HG02571 (cell line): ENCODE measurements at regions not wholly inside any gene's neighbourhood (a gene's known extent, or its start where the extent isn't known, plus 50 kb on each side); places are given as distances from the start of the nearest gene placed in this dataset.
"Not testable (repeated sequence)": the region's sequence is repeated elsewhere in the genome, so short reads cannot be mapped to it uniquely, and the experiment has no call there.

Source experiments
- ATAC-seq: cut with Tn5 transposase; IDR thresholded peaks from one replicate; pipeline ENCODE4 v1.9.1; 2021; ENCODE audit warnings: mild to moderate bottlenecking, moderate library complexity; ENCODE audit not compliant: unreplicated experiment

- no peak for ATAC-seq
Measured at GRCh38 chr13:59270327-59270726, 893.4 kb downstream of the DIAPH3 start.

GRCh38 chr13:59274958-59275727, 888.6 kb downstream of the DIAPH3 start:
- no peak for ATAC-seq

- no peak for ATAC-seq
Measured at GRCh38 chr13:59276436-59276835, 887.3 kb downstream of the DIAPH3 start.

- no peak for ATAC-seq
Measured at GRCh38 chr13:59277106-59277505, 886.6 kb downstream of the DIAPH3 start.

GRCh38 chr13:59279028-59279427, 884.7 kb downstream of the DIAPH3 start:
- ATAC-seq = no peak

- no peak for ATAC-seq
Measured at GRCh38 chr13:59279576-59279975, 884.2 kb downstream of the DIAPH3 start.

- ATAC-seq = no peak
Measured at GRCh38 chr13:59280297-59280696, 883.4 kb downstream of the DIAPH3 start.

- no peak for ATAC-seq
Measured at GRCh38 chr13:59281453-59281852, 882.3 kb downstream of the DIAPH3 start.

- not testable (repeated sequence) for ATAC-seq
Measured at GRCh38 chr13:59292240-59292639, 871.5 kb downstream of the DIAPH3 start.

- no peak for ATAC-seq
Measured at GRCh38 chr13:59299584-59299983, 864.1 kb downstream of the DIAPH3 start.

- no peak for ATAC-seq
Measured at GRCh38 chr13:59300355-59301173, 863.2 kb downstream of the DIAPH3 start.

- ATAC-seq = no peak
Measured at GRCh38 chr13:59301174-59301567, 862.6 kb downstream of the DIAPH3 start.

- no peak for ATAC-seq
Measured at GRCh38 chr13:59303433-59303832, 860.3 kb downstream of the DIAPH3 start.

GRCh38 chr13:59304596-59304995, 859.1 kb downstream of the DIAPH3 start:
- ATAC-seq = no peak

GRCh38 chr13:59305896-59306295, 857.8 kb downstream of the DIAPH3 start:
- no peak for ATAC-seq

GRCh38 chr13:59312776-59313175, 851.0 kb downstream of the DIAPH3 start:
- no peak for ATAC-seq

- ATAC-seq = no peak
Measured at GRCh38 chr13:59318320-59318930, 845.3 kb downstream of the DIAPH3 start.

- ATAC-seq = no peak
Measured at GRCh38 chr13:59319276-59319675, 844.5 kb downstream of the DIAPH3 start.

GRCh38 chr13:59320021-59320420, 843.7 kb downstream of the DIAPH3 start:
- no peak for ATAC-seq

- not testable (repeated sequence) for ATAC-seq
Measured at GRCh38 chr13:59324401-59324800, 839.3 kb downstream of the DIAPH3 start.

GRCh38 chr13:59326717-59327116, 837.0 kb downstream of the DIAPH3 start:
- ATAC-seq = no peak

GRCh38 chr13:59330764-59331163, 833.0 kb downstream of the DIAPH3 start:
- ATAC-seq = no peak
